LNCAP (cell line): ENCODE measurements at regions not wholly inside any gene's neighbourhood (a gene's known extent, or its start where the extent isn't known, plus 50 kb on each side); places are given as distances from the start of the nearest gene placed in this dataset.

Source experiments
- CTCF ChIP-seq: fragments of 450-650 bp; IDR thresholded peaks from 2 replicates; pipeline ENCODE4 v1.5.1; 2017; ENCODE audit warnings: mild to moderate bottlenecking

GRCh38 chr16:87064731-87065445 lies 252.3 kb downstream of the C16orf95 start:
- TF ChIP-seq CTCF: no peak

GRCh38 chr16:87065446-87066132 lies 251.6 kb downstream of the C16orf95 start:
- no peak for TF ChIP-seq CTCF

- no peak for TF ChIP-seq CTCF
Measured at GRCh38 chr16:87066133-87067002, 250.8 kb downstream of the C16orf95 start.

- TF ChIP-seq CTCF: no peak
Measured at GRCh38 chr16:87067003-87067556, 250.1 kb downstream of the C16orf95 start.

GRCh38 chr16:87067836-87068761 lies 249.1 kb downstream of the C16orf95 start:
- TF ChIP-seq CTCF: no peak

- no peak for TF ChIP-seq CTCF
Measured at GRCh38 chr16:87068762-87069150, 248.4 kb downstream of the C16orf95 start.
